GM18502 (cell line): ENCODE measurements at regions not wholly inside any gene's neighbourhood (a gene's known extent, or its start where the extent isn't known, plus 50 kb on each side); places are given as distances from the start of the nearest gene placed in this dataset.
"Not testable (repeated sequence)": the region's sequence is repeated elsewhere in the genome, so short reads cannot be mapped to it uniquely, and the experiment has no call there.

Experiments
- ATAC-seq: cut with Tn5 transposase; IDR thresholded peaks from one replicate; pipeline ENCODE4 v1.9.1; 2021; ENCODE audit warnings: mild to moderate bottlenecking; ENCODE audit not compliant: unreplicated experiment, poor library complexity

- ATAC-seq = peak; percentile 88
Observed at GRCh38 chrX:16067886-16068515, 55.4 kb upstream of the GRPR start.

GRCh38 chrX:16063921-16064320 is 59.4 kb upstream of the GRPR start:
- ATAC-seq = no peak

DNA sequence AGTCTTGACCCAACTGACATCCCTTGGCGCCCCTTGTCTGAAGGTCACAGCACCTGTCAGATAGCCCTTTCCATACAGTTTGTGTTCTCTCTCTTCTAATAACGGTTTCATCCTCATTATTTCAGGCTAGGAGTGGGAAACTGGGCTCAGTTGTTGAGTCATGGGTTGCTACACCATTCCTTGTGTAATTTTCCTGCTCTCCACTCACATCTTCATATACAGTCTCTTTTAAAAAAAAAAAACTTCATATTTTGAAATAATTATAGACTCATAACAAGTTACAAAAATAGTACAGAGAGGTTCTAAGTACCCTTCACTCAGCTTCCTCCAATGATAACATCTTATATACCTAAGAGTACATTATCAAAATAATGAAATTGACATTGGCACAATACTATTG is 60.2 kb upstream of the GRPR start:
- ATAC-seq = no peak

DNA sequence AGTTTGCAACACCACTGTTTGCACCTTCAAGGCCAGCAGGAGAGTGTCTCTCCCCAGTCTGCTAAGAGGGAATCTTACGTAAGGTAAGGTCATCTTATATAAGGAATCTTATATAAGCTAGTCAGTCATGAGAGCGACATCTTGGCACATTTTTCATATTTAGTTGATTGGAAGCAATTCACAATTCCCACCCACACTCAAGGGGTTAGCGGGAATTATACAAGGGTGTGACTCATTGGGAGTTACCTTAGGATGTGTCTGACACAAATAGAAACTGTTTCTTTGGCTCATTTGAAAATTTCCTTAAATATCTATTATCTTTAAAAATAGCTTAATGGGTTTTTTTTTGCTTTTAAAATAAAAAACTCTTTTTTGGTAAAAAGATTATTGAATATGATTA is 62.1 kb upstream of the GRPR start:
- no peak for ATAC-seq

DNA sequence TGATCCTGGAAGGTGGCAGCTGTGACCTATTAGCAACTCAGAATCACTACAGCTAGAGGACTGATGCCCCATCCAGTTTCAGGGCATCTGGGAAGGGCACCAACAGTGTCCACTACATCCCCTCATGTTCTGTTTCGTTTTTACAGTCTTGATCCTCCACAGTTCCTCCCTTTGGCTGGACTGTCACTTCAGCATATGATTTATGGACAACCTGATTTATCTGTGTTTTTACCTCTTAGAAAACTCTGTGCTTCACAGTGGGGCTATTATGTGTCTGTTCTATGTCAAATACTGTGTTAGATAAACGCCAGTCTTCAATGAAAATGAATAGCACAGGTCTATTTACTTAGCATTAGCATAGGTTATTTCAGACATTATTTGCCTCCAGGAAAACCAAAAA is 63.1 kb upstream of the GRPR start:
- ATAC-seq = no peak

GRCh38 chrX:16049126-16049525 is 74.2 kb upstream of the GRPR start:
- ATAC-seq = not testable (repeated sequence)

DNA sequence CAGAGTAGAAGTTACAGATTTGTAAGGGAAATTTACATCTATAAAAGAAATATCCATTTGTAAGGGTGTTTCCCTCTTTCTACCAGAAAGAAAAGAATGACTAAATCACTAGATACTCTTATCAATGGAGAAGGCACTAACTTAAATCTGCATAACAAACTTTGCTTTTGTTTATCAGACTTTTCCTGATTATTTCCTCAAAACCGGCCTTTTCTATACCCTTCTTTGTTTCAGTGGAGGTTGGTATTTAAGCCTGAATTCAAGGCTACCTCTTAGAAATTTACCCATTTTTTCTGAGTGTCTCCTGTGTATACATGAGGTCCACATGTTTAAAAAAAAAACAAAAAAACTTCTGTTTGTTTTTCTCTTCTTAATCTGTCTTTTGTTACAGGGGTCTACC is 80.4 kb upstream of the GRPR start:
- ATAC-seq = no peak

GRCh38 chrX:16039834-16040233 is 83.5 kb upstream of the GRPR start:
- peak; percentile 54 for ATAC-seq

DNA sequence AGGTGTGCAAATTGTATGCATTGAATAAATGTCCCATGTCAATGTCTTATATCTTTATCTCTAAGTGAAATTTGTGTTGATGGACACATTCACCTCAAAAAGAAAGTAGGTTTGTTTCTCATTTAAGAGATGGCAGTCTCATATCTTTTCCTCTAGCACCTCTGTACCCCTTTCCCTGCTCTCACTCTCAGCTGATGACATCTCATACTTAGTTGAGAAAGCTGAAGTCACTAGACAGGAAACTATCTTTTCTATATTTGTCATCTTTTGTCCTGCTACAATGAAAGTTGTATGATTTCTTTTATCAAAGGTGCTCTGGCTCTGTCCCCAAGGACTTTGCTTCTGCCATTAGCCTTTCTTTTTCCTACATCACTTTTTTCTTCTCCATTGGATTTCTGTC is 84.0 kb upstream of the GRPR start:
- ATAC-seq = peak; percentile 64

DNA sequence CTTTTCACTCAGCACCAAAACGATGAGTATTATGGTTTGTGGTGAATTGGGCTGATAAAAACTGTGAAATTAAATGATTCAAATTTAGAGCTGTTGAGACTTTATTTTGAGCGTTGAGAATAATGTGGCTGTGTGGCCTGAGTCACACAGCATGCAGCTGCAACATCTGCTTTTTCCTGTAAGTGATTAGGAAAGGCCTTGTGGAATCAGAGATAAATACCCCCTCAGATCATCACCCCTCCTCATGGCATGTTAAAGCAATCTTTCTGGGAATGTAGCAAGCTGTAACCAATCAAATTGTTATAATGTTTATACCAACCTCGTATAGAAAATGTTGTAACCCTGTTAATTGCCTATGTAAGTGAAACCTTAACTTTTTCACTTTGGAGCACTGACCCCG is 90.0 kb upstream of the GRPR start:
- no peak for ATAC-seq

- no peak for ATAC-seq
Observed at GRCh38 chrX:16028576-16028975, 94.8 kb upstream of the GRPR start.

GRCh38 chrX:16023790-16024734 is 99.3 kb upstream of the GRPR start:
- peak; percentile 98 for ATAC-seq

DNA sequence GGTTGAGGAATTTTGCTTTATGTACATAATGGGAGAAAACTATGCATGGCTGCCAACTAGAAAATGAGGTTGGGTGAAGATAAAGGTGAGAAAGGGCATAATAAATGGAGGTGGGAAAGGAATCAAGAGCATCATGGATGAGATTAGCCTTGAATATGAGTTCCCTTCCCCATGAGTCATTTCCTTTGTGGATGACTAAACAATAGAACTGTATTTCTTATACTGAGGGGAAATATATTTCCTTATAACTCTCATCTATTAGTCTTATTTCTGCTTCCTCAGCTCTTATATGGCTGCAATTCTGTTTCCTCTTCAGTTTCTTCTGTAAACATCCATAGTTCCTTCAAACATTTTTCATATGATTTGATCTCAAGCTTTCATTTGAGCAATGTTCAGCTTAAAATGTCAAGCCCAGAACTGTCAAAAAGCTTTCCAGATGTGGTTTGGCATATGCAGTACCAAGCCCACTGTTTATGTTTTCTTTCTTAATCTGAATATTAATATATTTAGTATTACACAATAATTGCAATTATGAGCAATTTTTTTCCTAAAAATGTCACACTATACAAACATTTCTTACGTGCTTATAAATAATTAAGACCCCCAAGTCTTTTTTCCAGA is 100.7 kb upstream of the GRPR start:
- no peak for ATAC-seq

- no peak for ATAC-seq
Observed at GRCh38 chrX:16018291-16018690, 105.1 kb upstream of the GRPR start.

GRCh38 chrX:16014171-16014570 is 109.2 kb upstream of the GRPR start:
- ATAC-seq = no peak

- ATAC-seq = no peak
Observed at GRCh38 chrX:16012250-16012649, 111.1 kb upstream of the GRPR start.

DNA sequence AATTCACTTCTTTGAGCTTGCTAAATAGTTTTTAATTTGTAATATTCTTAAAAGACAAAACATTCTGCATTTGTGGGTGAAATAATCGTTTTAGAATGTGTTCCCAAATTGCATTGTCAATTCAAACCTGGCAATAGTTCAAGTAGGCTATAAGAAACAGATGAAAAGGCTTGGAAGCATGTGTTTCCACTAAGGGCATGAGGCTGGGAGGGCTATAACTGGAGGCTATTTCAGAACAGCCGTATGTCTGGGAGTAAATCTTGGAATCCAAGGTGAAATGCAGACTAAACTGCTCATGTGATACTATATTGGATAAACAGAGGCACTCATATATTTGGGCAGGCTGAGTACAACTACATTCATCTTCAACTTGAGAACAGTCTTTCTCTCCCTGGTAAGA is 117.4 kb upstream of the GRPR start:
- ATAC-seq = no peak

- ATAC-seq = no peak
Observed at GRCh38 chrX:16002185-16002584, 121.2 kb upstream of the GRPR start.

- ATAC-seq = no peak
Observed at GRCh38 chrX:15998350-15998749, 125.0 kb upstream of the GRPR start.

DNA sequence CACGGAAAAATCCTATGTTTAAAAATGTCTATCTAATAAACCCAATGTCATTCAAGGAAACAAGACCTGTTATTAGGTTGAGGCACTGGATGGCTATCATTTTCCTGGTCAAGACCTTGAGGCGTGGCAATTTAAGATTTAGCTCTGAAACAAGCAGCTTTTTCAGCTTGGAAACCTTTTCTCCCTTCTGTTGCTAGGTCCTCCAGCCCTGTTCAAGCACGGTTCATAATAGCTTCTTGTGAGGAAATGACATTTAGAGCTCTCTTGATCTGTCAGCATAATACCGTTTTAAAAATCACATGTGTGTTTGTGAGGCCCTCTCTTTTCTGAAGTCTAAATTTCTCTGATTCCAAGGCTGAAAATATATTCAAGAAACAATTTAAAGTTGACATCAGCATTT is 133.6 kb upstream of the GRPR start:
- ATAC-seq = no peak
